Immature natural killer cell (primary cell): ENCODE measurements at regions not wholly inside any gene's neighbourhood (a gene's known extent, or its start where the extent isn't known, plus 50 kb on each side); places are given as distances from the start of the nearest gene placed in this dataset.

Experiments used
- DNase-seq, 3 donors: peaks; one replicate each; pipeline ENCODE4 v3.0.0; 2022; ENCODE audit warnings: mixed read lengths in 1 of 3
- H3K27ac Mint-ChIP-seq, 6 donors: one replicate each; pipeline ENCODE4 v1.8.0; 2020; ENCODE audit warnings: mixed read lengths in 6 of 6, mild to moderate bottlenecking in 5 of 6, inconsistent platforms in 4 of 6, moderate library complexity in 3 of 6
- H3K27me3 Mint-ChIP-seq, 3 donors: one replicate each; pipeline ENCODE4 v1.8.0; 2020 to 2021; ENCODE audit warnings: low read depth in 3 of 3, mild to moderate bottlenecking in 3 of 3, mixed read lengths in 3 of 3, moderate library complexity in 3 of 3, inconsistent platforms in 1 of 3
- H3K36me3 Mint-ChIP-seq, 3 donors: one replicate each; pipeline ENCODE4 v1.8.0; 2020; ENCODE audit warnings: mixed read lengths in 3 of 3, inconsistent platforms in 2 of 3, mild to moderate bottlenecking in 2 of 3
- H3K4me1 Mint-ChIP-seq, 2 donors: one replicate each; pipeline ENCODE4 v1.8.0; 2020; ENCODE audit warnings: inconsistent platforms in 2 of 2, mild to moderate bottlenecking in 2 of 2, mixed read lengths in 2 of 2, moderate library complexity in 1 of 2
- H3K4me3 Mint-ChIP-seq, 5 donors: one replicate each; pipeline ENCODE4 v1.8.0; 2020; ENCODE audit warnings: mild to moderate bottlenecking in 5 of 5, mixed read lengths in 5 of 5, inconsistent platforms in 3 of 5, moderate library complexity in 3 of 5
- H3K9me3 Mint-ChIP-seq, 6 donors: one replicate each; pipeline ENCODE4 v1.8.0; 2020; ENCODE audit warnings: mild to moderate bottlenecking in 6 of 6, mixed read lengths in 6 of 6, inconsistent platforms in 4 of 6, moderate library complexity in 3 of 6

GRCh38 chr17:63378411-63379375, 67.4 kb downstream of the CYB561 start:
- Mint-ChIP-seq H3K36me3 (peaks cover 23 to 26% (median 23%) of the 10 kb centered on the region in 3 donors), H3K4me1 (peaks cover 0 to 2% of the 10 kb centered on the region in 2 donors), H3K27me3 (peaks cover 0 to 8% (median 3%) of the 10 kb centered on the region in 3 donors), H3K4me3 (no peak overlapping the region), H3K9me3 (no peaks in the 10 kb centered on the region), H3K27ac (no peak overlapping the region)
- no peak for DNase-seq

GRCh38 chr17:63379636-63380035, 66.5 kb downstream of the CYB561 start:
- Mint-ChIP-seq H3K36me3 (peaks cover 23 to 26% (median 23%) of the 10 kb centered on the region in 3 donors), H3K27ac (no peak overlapping the region), H3K4me1 (peaks cover 0 to 2% of the 10 kb centered on the region in 2 donors), H3K4me3 (no peak overlapping the region), H3K27me3 (peaks cover 0 to 8% (median 4%) of the 10 kb centered on the region in 3 donors), H3K9me3 (no peaks in the 10 kb centered on the region)
- no peak for DNase-seq

- H3K4me1 Mint-ChIP-seq = peaks cover 0 to 2% of the 10 kb centered on the region in 2 donors
- H3K27ac Mint-ChIP-seq = no peak overlapping the region
- H3K9me3 Mint-ChIP-seq = no peaks in the 10 kb centered on the region
- H3K36me3 Mint-ChIP-seq = peaks cover 23 to 26% (median 23%) of the 10 kb centered on the region in 3 donors
- H3K4me3 Mint-ChIP-seq = no peak overlapping the region
- DNase-seq = no peak
- peaks cover 0 to 7% (median 5%) of the 10 kb centered on the region in 3 donors for H3K27me3 Mint-ChIP-seq
Measured at GRCh38 chr17:63381101-63381729, 64.9 kb downstream of the CYB561 start.

- Mint-ChIP-seq H3K27ac (no peak overlapping the region), H3K27me3 (peaks cover 0 to 5% (median 3%) of the 10 kb centered on the region in 3 donors), H3K9me3 (no peaks in the 10 kb centered on the region), H3K4me3 (no peak overlapping the region), H3K4me1 (peaks cover 0 to 2% of the 10 kb centered on the region in 2 donors), H3K36me3 (peaks cover 22 to 25% (median 23%) of the 10 kb centered on the region in 3 donors)
- no peak for DNase-seq
Measured at GRCh38 chr17:63382136-63382535, 64.0 kb downstream of the CYB561 start.
